Inferior parietal cortex (tissue), 1 donor: ENCODE measurements at regions not wholly inside any gene's neighbourhood (a gene's known extent, or its start where the extent isn't known, plus 50 kb on each side); places are given as distances from the start of the nearest gene placed in this dataset.

Experiments
- DNase-seq: peaks from one replicate; pipeline ENCODE4 v3.0.0-alpha.2; 2016; ENCODE audit errors: extremely low spot score

DNA sequence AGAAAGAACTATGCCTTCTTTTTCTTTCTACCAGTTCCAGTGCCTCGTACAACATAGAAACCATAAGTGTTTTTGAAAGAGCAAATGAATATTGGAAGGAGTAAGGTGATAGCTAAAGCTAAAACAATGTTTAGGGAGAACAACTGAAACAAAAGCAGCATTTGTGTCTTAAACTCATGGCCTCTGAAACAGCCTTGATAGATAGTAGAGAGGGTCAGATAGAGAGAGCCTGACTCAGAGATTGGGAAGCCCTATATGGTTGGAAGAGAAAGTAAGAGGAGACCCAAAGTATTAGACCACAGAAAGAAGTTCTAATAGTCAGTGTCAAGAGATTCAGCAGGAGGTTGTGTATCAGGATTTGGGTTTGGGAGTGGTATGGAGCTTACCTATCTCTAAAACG is 79.6 kb upstream of the IFNG-AS1 start:
- no peak for DNase-seq

DNA sequence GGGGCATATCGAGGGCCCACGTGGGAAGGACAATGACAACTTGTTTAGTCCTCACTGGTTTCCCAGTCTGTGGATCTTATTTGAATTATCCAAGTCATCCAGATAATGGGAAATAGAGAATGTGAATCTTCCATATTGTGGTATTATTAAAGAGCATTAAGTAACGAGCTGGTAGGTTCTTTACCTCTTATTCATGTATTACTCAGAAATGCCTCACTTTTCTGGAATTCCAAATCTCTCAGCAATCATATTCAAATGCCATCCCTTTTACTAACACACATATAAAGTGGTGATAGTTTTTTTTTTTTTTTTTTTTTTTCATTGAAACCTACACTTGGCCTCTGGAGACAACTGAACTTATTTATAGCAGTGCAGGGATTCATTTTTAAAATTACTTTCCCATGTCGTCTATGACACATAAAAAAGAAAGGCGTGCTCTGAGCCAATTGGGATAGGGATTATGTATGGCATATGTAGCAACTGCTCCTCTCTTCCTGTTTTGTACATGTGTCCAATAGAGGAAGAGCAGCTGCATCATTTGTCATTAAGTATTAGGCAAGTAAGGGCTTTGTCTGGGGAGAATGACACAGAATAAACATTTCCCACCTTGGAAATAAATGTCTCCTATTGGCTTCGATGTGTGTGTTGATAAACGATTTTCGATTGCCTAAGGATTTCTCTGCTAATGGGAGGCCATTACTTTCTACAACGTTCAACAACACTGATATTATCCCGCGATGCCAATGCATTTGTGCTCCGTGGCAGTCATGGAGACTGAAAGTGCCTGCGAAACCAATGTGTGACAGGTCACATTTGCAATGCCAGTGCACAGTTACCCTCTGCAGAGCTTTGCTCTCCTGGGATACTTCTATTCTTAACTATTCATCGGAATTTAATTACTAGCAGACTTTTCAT is 78.6 kb upstream of the IFNG-AS1 start:
- DNase-seq, result no peak

DNA sequence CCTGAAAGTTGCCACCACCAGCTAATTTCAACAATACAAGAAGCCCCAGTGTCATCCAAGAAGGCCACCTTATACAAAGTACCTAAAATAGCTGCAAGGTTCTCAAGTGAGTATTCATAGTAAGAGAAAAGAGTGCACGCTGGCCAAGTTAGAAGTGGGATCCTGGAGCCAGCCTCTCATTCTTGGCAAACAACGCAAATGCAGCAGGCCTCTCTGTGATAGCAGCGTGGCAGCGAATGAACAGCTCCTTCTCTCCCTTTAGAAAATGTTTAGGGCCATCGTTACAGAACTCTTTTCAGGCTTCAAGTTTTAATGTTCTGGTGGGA is 78.0 kb upstream of the IFNG-AS1 start:
- DNase-seq, result no peak

DNA sequence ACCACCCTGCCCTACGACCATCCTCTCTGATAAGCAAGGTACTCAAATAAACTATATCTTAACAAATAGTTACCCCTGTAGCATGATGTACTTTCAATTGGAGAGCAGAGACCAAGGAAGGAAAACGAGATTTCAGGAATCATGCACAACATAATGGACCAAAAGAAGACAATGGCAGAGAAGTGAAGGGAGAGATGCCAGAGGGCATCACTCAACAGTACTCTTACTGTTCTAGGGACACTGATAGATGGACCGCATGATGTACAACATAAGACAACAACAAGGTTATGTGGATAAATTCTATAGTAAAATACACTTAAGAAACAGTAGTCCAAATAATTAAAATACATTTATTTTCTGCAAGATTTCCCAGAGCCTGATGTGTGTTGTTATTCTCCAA is 77.5 kb upstream of the IFNG-AS1 start:
- no peak for DNase-seq

DNA sequence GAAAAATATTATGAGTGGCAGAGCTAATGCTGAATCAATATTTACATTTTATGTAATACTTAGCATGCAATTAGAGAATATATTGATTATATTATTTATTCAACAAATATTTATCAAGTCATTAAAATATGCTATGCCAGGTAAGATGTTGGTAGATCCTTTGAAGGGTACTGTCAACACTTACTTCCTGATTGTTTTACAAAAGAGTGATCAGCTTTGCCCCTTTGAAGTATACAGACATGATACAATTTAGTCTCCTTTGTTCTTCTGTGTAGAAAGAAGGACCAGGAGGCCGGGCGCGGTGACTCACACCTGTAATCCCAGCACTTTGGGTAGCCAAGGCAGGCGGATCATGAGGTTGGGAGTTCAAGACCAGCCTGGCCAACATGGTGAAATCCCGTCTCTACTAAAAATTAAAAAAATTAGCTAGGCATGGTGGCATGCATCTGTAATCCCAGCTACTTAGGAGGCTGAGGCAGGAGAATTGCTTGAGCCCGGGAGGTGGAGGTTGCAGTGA is 73.9 kb upstream of the IFNG-AS1 start:
- DNase-seq, result no peak

DNA sequence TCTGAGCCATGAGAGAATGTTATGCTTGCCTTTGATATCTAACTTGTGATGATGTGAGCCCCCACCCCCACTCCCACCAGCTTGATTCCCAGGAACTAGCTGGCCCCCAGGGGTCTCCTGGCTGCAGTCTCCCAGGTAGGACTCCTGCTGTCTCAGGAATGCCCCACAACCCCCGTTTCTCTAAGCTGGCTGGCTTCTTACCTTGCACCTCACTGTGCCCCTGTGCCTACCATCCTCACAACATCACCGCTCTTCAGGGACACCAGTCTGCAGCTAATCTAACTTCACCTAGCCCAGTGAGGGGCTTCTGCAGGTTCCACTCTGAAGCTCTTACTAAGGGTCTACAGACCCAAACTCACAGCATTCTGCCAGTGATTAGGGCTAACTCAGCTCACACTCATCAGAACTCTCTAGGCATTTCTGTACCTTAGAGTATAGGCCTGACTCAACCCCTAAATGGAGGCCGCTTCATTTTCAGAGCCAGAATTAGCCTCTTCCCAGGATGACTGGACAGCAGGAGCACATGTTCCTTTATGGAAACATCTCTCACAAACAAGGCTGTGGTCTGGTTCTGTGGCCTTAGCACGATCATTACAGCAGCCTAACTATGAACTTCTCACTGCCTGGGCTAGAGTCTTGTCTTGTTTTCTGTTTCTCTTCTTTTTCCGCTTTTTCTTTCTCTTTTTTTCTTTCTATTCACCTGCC is 72.8 kb upstream of the IFNG-AS1 start:
- DNase-seq, result no peak

DNA sequence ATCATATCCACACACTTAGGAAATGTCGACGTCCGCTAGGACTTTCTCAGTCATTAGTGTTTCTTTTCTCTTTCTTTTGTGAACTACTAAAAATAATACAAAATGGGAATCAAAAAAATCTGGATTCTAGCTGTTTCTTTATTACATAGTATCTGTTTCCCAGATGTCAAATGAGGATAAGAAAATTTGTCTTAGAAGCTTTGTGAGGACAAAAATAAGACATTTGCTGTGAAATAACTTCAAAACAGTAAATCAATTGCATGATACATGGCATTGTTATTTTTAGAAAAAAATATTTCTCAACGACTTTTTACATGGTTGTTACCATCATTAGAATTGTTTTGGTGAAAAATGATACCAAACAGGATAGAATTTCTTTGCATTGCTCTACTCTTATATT is 71.4 kb upstream of the IFNG-AS1 start:
- no peak for DNase-seq

DNA sequence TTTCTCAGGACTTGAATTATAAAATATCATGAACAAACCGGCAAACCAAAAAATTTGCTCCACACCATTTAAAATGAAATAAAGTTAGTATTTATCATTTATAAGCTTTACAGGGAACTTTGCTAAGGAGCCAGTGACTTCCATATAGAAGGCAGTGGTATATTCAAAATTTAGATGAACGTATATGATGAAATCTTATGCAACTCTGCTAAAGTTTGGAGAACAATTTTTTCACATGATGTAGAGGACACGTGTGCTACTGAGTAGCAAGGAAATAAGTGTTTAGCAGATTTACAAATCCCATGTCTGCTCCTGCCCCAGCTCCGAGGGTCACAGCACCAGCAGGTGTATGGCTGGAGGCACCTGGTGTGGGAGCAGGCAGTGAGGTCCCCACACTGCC is 70.8 kb upstream of the IFNG-AS1 start:
- no peak for DNase-seq

DNA sequence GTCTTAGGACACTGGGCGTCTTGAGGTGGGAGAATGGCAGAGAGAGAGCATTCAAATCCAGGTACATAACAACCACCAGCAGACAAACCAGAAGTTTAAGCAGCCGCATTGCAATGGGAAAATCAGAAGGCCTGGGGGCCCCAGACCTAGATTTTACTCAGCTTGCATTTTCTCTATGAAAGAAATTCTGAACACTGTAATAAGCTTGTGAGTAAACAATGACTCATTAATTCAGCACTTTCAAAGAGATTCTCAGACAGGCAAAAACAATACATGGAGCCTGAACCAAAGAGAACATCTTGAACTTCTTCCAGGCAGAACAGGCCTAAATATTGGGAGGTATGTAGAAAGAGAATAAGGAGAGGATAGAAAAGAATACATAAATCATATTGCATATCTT is 69.8 kb upstream of the IFNG-AS1 start:
- DNase-seq, result no peak

DNA sequence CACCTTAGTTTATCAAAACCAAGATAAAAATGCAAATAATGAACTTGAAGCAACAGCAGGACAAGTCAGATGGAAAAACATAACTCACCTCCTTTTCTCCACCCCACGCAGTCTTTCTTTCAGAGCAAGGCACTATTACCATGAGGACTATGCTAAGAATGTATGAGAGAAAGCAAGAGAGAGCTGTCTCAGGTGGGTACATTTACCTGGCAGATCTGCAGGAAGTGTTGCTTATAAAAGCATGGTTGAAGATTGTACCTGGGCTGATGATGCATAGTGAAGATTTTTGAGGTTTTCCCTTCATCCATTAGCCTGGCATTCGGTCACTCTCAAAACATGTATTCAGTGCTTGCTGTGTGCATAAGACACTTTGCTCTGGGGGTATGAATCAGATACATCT is 68.8 kb upstream of the IFNG-AS1 start:
- DNase-seq, result no peak

DNA sequence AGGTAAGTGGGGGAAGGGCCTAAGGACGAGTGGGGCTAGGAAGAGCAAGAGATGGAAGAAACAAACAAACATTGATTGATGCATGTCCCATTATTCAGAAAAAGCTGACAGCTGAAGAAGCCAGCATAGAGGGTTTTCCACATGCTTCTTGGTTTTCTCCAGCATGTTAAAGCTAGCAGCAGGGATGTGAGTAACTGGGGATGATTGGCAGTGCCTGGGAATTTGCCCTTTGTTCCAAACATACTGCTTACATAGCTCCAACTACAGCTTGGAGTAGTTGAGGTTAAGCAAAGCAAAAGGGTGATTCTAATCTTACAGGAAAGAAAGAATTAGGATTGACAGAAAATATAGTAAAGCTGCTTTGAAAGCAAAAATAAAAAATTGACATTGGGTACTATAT is 68.0 kb upstream of the IFNG-AS1 start:
- DNase-seq, result no peak

DNA sequence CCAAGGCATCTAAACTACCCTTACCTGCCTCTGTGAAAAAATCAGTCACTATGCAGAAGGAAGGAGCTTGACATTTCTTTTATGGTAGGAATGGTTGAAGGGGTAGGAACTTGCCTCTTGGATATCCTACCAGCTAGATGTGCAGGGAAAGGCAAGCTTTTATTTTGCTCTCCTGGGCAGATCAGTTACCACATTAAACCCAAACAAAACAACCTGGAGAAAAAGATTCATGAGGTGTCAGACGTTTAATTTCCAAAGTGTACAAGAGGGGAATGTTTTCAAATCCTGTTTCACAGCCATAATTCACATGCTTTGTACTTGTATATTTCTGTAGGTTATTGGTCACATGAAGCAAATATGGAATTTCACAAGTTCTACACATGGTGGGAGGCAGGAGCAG is 67.0 kb upstream of the IFNG-AS1 start:
- no peak for DNase-seq

DNA sequence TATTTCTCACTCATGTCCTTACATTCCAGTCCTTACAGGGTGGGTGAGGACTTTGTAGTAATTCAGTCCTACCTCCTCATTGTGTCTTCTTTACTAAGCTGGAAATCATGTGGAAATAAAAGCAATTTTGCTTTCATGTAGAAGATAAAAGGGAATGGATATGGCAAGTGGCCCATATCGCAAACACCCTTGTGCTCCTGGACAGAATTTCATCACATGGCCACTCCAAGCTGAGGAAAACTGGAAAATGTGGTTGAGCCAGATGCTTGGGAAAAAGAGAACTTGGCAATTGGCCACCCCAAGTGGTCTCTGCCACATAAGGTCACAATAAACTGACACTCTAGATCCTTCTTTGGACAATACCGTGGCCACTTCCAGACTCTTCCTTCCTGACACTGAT is 64.2 kb upstream of the IFNG-AS1 start:
- DNase-seq, result no peak

DNA sequence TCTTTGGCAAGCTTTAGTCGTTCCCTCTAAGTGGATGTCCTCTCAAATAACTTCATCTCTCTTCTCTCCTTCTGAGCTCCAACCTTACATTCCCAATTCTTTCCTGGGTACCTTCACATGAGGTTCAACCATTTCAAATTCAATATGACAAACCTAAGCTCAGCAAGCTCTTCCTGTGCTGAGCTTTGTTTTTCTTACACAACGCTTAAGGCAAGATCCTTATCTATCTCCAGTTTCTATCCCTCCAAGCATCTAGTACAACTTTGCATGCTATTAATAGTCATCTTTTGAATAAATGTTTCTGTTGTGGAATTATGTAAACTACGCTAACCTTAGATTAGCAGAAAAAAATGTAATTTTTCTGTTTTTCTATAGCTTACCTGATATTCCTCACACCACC is 63.7 kb upstream of the IFNG-AS1 start:
- no peak for DNase-seq

DNA sequence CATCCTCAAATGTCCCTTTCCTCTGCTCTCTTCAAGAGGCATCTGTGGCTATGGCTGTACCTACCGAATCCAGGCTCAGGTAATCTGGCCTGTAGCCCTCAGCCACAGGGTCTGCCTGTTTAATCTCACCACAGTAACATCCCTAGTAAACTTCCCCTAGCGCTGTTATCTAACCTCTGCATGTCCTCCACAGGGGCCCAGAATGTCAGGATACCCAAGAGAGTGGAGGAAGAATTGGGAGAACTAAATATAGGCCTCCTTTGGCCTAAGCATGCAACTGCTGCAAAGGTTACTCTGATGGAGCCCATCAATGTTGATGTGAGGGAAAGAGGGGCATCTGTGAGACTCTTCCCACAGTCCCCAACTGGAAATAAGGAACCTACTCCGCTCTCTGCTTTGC is 63.2 kb upstream of the IFNG-AS1 start:
- DNase-seq, result no peak

DNA sequence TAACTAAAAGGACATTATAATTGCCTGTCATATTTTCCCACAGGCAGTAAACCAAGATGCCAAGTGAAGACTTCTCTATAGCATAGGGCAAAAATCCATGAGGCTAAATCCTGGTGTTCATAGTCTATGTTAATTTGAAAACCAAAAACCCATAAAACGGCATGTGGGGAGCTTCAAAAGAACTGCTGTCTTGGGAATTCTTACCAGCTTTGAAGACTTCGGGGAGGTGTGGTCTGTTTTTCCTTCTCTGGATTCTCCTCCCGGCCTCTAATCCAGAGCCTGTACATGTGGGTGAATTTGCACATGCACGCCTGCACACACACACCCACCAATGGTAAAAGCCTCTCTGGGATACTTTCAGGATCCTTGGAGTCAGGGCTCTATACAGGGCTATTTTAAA is 61.9 kb upstream of the IFNG-AS1 start:
- no peak for DNase-seq

DNA sequence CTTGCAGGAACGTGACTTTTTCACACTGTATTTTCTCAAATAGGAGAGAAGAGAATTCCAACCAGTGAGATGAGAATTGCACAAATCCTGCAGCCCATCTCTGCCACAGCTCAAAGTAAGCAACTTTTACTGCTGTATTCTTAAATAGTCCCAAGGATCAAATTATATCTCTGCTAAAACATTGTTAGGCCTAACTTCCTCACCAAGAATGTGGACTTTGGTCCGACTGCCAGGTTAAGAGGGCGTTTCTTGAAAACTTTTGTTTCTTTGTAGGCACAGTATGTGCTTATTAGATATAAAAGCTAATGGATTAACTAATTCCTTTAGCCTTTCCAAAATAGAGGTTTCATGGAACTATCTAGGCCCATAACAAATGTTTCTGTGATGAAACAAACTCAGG is 61.4 kb upstream of the IFNG-AS1 start:
- DNase-seq, result no peak

DNA sequence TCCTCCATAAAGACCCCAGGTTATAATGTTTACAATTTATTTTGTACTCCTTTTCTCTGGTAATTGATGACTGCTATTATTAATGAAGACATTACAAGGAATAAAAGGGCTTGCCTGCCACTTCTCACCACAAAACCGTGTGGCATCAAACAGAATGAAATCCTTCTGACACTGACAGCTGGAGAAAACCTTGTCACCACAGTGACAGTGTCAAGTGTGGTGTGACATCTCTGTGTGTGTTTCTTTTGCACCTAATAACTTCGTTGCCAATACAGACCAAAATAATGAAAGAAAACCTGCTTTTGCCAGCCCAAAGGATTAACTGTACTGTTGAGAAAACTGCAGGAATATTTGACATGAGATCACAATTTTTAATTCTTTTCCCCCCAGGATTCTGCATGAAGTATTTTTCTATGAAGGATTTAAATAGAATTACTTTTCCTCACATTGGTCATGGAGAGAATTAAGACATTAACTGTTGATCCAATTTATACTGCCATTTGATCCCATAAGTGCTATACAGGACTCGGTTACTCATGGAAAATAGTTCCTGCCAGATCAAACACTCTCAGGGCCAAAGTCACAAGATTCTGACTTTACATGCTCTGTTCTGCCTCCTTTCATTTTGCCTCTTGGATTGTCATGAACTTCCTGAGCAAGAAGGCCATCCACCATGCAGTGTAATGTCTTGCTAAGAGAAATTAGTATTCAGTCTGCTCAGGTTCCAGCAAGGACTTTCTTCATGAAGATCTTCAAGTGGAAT is 60.4 kb upstream of the IFNG-AS1 start:
- no peak for DNase-seq

DNA sequence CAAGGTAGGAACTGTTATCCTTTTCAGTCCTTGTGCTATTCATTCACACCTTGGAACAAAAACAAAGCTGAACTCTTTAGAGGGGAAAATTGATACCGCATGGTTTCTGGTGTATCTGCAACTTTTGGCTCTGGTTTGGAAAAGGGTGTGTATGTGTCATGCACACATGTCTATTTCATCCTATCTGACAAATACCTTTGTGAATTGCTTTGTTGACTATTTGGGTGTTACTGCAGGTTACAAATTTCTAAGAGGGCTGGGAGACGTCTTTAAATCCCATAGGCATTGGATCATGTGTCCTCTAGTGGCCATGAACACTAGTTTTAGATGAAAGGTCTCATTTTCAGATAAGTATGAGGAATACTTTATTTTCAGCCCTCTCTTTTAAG is 59.9 kb upstream of the IFNG-AS1 start:
- no peak for DNase-seq

DNA sequence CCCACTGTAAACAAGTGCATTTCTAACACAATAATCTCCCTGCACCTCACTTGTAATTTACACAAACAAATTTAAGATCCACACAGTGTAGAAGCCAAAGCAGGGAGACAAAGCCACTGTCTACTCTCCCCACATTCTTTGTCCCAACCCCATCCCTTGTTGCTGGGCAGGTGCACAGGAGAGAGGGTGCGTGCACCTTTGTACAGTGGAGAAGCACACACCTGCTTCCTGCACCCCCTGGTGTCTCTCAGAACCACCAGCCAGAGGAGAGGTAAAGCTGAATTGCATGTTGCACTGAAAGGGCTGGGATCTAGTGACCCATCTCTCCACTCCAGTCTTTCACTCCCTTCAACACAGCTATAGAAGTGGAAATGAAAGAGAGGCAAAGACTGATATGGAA is 51.4 kb upstream of the IFNG-AS1 start:
- DNase-seq, result no peak
